Thoracic aorta (tissue), 2 donors: ENCODE measurements at regions not wholly inside any gene's neighbourhood (a gene's known extent, or its start where the extent isn't known, plus 50 kb on each side); places are given as distances from the start of the nearest gene placed in this dataset.

ENCODE experiments used
- ATAC-seq: fragments of 150-250 bp; one replicate; pipeline ENCODE4 v1.8.0; 2017; ENCODE audit warnings: low read depth; ENCODE audit not compliant: insufficient number of reproducible peaks, low FRiP score
- DNase-seq: peaks from one replicate; pipeline ENCODE4 v3.0.0-alpha.2; 2020; ENCODE audit warnings: low spot score
- H3K27ac ChIP-seq, 2 donors: fragments of 200-600 bp; sonication (generic); 1 replicate in 1 of 2; 2 replicates in 1 of 2; pipeline ENCODE4 v1.5.1; 2016; ENCODE audit warnings: mild to moderate bottlenecking in 2 of 2, moderate library complexity in 2 of 2
- H3K27me3 ChIP-seq: fragments of 200-600 bp; sonication (generic); replicated peaks from 2 replicates; pipeline ENCODE4 v1.6.0; 2016; ENCODE audit warnings: mild to moderate bottlenecking; ENCODE audit not compliant: insufficient read depth
- H3K36me3 ChIP-seq: fragments of 200-600 bp; sonication (generic); one replicate; pipeline ENCODE4 v1.5.1; 2016
- H3K4me1 ChIP-seq, 2 donors: fragments of 200-600 bp; sonication (generic); 1 replicate in 1 of 2; 2 replicates in 1 of 2; pipeline versions ENCODE4 v1.5.1 to v1.6.0; 2016; ENCODE audit warnings: low read depth in 2 of 2, mild to moderate bottlenecking in 1 of 2; ENCODE audit not compliant: control insufficient read depth in 1 of 2
- H3K4me3 ChIP-seq: fragments of 200-600 bp; sonication (generic); 2 replicates; pipeline ENCODE4 v1.5.1; 2016; ENCODE audit warnings: mild to moderate bottlenecking
- H3K9me3 ChIP-seq: fragments of 200-600 bp; sonication (generic); 2 replicates; pipeline ENCODE4 v1.5.1; 2016
- CTCF ChIP-seq: fragments of 200-600 bp; sonication (generic); IDR thresholded peaks from one replicate; pipeline ENCODE4 v1.5.1; 2019; ENCODE audit warnings: antibody characterized with exemption

- Histone ChIP-seq H3K4me1 (no peaks in the 10 kb centered on the region), H3K27ac (no peak overlapping the region), H3K4me3 (no peak overlapping the region), H3K9me3 (no peaks in the 10 kb centered on the region), H3K36me3 (no peaks in the 10 kb centered on the region), H3K27me3 (no peaks in the 10 kb centered on the region)
- DNase-seq: no peak
- ATAC-seq: no peak
- TF ChIP-seq CTCF: no peak
These were observed 1925.6 kb downstream of the EFNA5 start for GRCh38 chr5:105745111-105745510.

- no peak for TF ChIP-seq CTCF
- DNase-seq (no peak), ATAC-seq (no peak)
- Histone ChIP-seq H3K9me3 (peaks cover 4% of the 10 kb centered on the region), H3K27me3 (no peaks in the 10 kb centered on the region), H3K4me3 (no peak overlapping the region), H3K36me3 (no peaks in the 10 kb centered on the region), H3K4me1 (peaks cover 0 to 7% of the 10 kb centered on the region in 2 donors), H3K27ac (no peak overlapping the region)
These were observed 1930.5 kb downstream of the EFNA5 start for GRCh38 chr5:105740242-105740641.

GRCh38 chr5:105739732-105740131 lies 1931.0 kb downstream of the EFNA5 start:
- H3K27me3 ChIP-seq: no peaks in the 10 kb centered on the region
- H3K9me3 ChIP-seq: peaks cover 4% of the 10 kb centered on the region
- DNase-seq (no peak), ATAC-seq (no peak)
- H3K27ac ChIP-seq: no peak overlapping the region
- no peak overlapping the region for H3K4me3 ChIP-seq
- TF ChIP-seq CTCF: no peak
- no peaks in the 10 kb centered on the region for H3K36me3 ChIP-seq
- peaks cover 0 to 7% of the 10 kb centered on the region in 2 donors for H3K4me1 ChIP-seq

GRCh38 chr5:105735704-105736103 lies 1935.0 kb downstream of the EFNA5 start:
- Histone ChIP-seq H3K36me3 (no peaks in the 10 kb centered on the region), H3K27ac (no peak overlapping the region), H3K4me1 (peaks cover 0 to 7% of the 10 kb centered on the region in 2 donors), H3K27me3 (no peaks in the 10 kb centered on the region), H3K4me3 (no peak overlapping the region), H3K9me3 (peaks cover 4% of the 10 kb centered on the region)
- ATAC-seq: no peak
- TF ChIP-seq CTCF: no peak
- DNase-seq: no peak

- DNase-seq (no peak), ATAC-seq (no peak)
- Histone ChIP-seq H3K4me1 (peaks cover 0 to 3% of the 10 kb centered on the region in 2 donors), H3K36me3 (no peaks in the 10 kb centered on the region), H3K27me3 (no peaks in the 10 kb centered on the region), H3K9me3 (no peaks in the 10 kb centered on the region), H3K27ac (no peak overlapping the region), H3K4me3 (no peak overlapping the region)
- TF ChIP-seq CTCF: no peak
These were observed 1939.8 kb downstream of the EFNA5 start for GRCh38 chr5:105730982-105731381.
